DOHH2 (cell line): ENCODE measurements at regions not wholly inside any gene's neighbourhood (a gene's known extent, or its start where the extent isn't known, plus 50 kb on each side); places are given as distances from the start of the nearest gene placed in this dataset.

Experiments
- EZH2phosphoT487 ChIP-seq: fragments of 200-600 bp; sonication (generic); IDR thresholded peaks from 2 replicates; pipeline ENCODE4 v1.6.1; 2017; ENCODE audit warnings: borderline replicate concordance, mild to moderate bottlenecking, antibody characterized with exemption, low read length, moderate library complexity, mixed read lengths
- TF ChIP-seq, protein P1 (sequence below): fragments of 200-600 bp; sonication (generic); IDR thresholded peaks from one replicate; pipeline ENCODE4 v1.5.1; 2014; ENCODE audit warnings: antibody characterized with exemption, mild to moderate bottlenecking, low read depth, low read length; ENCODE audit not compliant: poor library complexity, severe bottlenecking

DNA sequence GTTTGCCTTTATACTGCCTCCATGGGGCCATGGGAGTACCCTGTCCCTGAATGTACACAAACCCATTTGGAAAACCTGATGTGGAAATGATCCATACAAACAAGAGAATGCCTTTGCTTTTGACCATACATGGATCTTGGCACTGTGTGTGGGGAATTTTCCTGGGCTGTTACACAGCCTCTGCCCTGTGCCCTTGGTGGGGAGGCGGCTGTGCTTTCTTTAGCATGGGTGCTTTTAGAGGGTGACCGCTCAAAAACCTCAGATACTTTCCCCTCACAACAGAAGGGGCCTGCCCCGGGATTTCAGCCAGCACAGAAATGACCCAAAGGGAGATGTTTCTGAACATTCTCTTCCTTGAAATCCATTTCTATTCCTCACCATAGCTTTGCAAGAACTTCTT, 194.8 kb downstream of the LMO4 start:
- TF ChIP-seq, protein P1, sequence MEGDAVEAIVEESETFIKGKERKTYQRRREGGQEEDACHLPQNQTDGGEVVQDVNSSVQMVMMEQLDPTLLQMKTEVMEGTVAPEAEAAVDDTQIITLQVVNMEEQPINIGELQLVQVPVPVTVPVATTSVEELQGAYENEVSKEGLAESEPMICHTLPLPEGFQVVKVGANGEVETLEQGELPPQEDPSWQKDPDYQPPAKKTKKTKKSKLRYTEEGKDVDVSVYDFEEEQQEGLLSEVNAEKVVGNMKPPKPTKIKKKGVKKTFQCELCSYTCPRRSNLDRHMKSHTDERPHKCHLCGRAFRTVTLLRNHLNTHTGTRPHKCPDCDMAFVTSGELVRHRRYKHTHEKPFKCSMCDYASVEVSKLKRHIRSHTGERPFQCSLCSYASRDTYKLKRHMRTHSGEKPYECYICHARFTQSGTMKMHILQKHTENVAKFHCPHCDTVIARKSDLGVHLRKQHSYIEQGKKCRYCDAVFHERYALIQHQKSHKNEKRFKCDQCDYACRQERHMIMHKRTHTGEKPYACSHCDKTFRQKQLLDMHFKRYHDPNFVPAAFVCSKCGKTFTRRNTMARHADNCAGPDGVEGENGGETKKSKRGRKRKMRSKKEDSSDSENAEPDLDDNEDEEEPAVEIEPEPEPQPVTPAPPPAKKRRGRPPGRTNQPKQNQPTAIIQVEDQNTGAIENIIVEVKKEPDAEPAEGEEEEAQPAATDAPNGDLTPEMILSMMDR = no peak
- no peak for TF ChIP-seq EZH2phosphoT487
